ENCODE measurements at regions not wholly inside any gene's neighbourhood (a gene's known extent, or its start where the extent isn't known, plus 50 kb on each side); places are given as distances from the start of the nearest gene placed in this dataset.
"Not testable (repeated sequence)": the region's sequence is repeated elsewhere in the genome, so short reads cannot be mapped to it uniquely, and the experiment has no call there.

DNA sequence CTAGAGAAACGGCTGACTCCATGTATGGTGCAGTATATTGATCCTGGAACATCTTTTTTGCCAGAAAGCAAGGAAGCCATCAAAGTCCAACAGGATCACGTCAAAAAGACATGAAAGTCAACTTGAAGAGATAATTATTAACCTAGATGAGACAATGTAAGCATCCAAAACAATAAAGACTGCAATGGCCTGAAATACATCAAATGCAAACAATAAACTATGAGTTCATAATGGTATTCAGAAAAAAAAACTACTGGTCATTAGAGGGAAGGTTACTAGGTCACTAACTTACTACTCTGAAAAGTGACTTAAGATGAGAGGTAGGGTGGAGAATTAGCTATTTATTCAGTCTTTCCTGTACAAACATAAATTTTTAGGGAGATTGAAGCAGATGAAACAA is 75.3 kb upstream of the OR4F16 start:
- H3K9me3 ChIP-seq; H3K36me3 ChIP-seq (replicated peaks); H3K4me3 ChIP-seq; H3K4me1 ChIP-seq; DNase-seq (ENCODE audit: low spot score in 2 of 2); H3K27me3 ChIP-seq (ENCODE audit: low read depth); in situ Hi-C loops (cut with MboI; ENCODE audit: low sequenced_read_pairs): not testable (repeated sequence)

DNA sequence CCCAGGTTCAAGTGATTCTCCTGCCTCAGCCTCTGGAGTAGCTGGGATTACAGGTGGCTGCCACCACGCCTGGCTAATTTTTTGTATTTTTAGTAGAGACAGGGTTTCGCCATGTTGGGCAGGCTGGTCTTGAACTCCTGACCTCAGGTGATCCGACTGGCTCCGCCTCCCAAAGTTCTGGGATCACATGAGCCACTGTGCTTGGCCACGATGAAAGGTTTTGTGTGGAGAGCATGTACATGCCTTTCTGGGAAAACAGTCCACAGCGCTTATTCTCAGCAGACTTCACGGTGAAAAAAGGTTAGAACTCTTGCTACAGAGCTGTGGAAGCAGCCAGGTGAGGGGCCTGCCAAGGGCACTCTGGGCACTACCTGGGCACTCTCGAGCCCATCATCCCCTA is 85.0 kb upstream of the OR4F16 start:
- DNase-seq (ENCODE audit: low spot score in 2 of 2); H3K4me3 ChIP-seq; H3K9me3 ChIP-seq; H3K27me3 ChIP-seq (ENCODE audit: low read depth); H3K4me1 ChIP-seq; in situ Hi-C loops (cut with MboI; ENCODE audit: low sequenced_read_pairs); H3K36me3 ChIP-seq (replicated peaks): not testable (repeated sequence)

GRCh38 chr1:777480-778180 is 91.2 kb upstream of the OR4F16 start:
- peak overlapping the region; percentile 81 for H3K4me3 ChIP-seq
- H3K36me3 ChIP-seq (replicated peaks); in situ Hi-C loops (cut with MboI; ENCODE audit: low sequenced_read_pairs); DNase-seq (ENCODE audit: low spot score in 2 of 2); H3K27me3 ChIP-seq (ENCODE audit: low read depth); H3K4me1 ChIP-seq; H3K9me3 ChIP-seq: not testable (repeated sequence)

- in situ Hi-C loops (cut with MboI; ENCODE audit: low sequenced_read_pairs): not testable (repeated sequence)
These were observed 92.2 kb upstream of the OR4F16 start for GRCh38 chr1:778451-779278.

GRCh38 chr1:779621-780020 is 93.2 kb upstream of the OR4F16 start:
- in situ Hi-C loops (cut with MboI; ENCODE audit: low sequenced_read_pairs); H3K27me3 ChIP-seq (ENCODE audit: low read depth); H3K36me3 ChIP-seq (replicated peaks); H3K4me1 ChIP-seq; H3K9me3 ChIP-seq: not testable (repeated sequence)
- peak overlapping the region; percentile 81 for H3K4me3 ChIP-seq
- DNase-seq (ENCODE audit: low spot score in 2 of 2): peak in 1 of 2 experiments; percentile 53

More at GRCh38 chr1:778451-779278, 92.2 kb upstream of the OR4F16 start:
- H3K9me3 ChIP-seq; H3K36me3 ChIP-seq (replicated peaks); H3K4me1 ChIP-seq; H3K27me3 ChIP-seq (ENCODE audit: low read depth): not testable (repeated sequence)
- DNase-seq (ENCODE audit: low spot score in 2 of 2): peak; percentile 93 to 99
- peak overlapping the region; percentile 81 for H3K4me3 ChIP-seq

DNA sequence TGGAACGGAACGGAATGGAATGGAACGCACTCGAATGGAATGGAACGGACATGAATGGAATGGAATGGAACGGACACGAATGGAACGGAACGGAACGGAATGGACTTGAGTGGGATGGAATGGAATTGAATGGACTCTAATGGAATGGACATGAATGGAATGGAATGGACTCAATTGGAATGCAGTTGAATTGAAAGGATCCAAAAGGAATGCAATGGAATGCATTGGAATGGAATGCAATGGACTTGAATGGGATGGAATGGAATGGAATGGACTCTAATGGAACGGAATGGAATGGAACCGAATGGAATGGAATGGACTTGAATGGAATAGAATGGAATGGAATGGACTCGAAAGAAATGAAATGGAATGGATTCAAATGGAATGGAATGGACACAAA is 102.4 kb upstream of the OR4F16 start:
- Histone ChIP-seq H3K4me3 (no peak overlapping the region), H3K4me1 (no peaks in the 10 kb centered on the region), H3K27me3 (ENCODE audit: low read depth) (no peaks in the 10 kb centered on the region), H3K36me3 (replicated peaks) (no peaks in the 10 kb centered on the region), H3K9me3 (no peaks in the 10 kb centered on the region)
- in situ Hi-C loops (cut with MboI; ENCODE audit: low sequenced_read_pairs): no loop called here
- DNase-seq (ENCODE audit: low spot score in 2 of 2): no peak

DNA sequence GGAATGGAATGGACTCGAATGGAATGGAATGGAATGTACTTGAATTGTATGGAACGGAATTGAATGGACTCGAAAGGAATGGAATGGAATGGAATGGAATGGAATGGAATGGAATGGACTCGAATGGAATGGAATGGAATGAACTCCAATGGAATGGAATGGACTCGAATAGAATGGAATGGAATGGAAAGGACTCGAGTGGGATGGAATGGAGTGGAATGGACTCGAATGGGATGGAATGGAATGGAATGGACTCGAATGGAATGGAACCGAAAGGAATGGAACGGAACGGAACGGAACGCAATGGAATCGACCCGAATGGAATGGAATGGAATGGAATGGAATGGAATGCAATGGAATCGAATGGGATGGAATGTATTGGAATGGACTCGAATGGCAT is 103.2 kb upstream of the OR4F16 start:
- in situ Hi-C loops (cut with MboI; ENCODE audit: low sequenced_read_pairs); H3K4me3 ChIP-seq; H3K9me3 ChIP-seq; H3K4me1 ChIP-seq; H3K27me3 ChIP-seq (ENCODE audit: low read depth); H3K36me3 ChIP-seq (replicated peaks); DNase-seq (ENCODE audit: low spot score in 2 of 2): not testable (repeated sequence)

DNA sequence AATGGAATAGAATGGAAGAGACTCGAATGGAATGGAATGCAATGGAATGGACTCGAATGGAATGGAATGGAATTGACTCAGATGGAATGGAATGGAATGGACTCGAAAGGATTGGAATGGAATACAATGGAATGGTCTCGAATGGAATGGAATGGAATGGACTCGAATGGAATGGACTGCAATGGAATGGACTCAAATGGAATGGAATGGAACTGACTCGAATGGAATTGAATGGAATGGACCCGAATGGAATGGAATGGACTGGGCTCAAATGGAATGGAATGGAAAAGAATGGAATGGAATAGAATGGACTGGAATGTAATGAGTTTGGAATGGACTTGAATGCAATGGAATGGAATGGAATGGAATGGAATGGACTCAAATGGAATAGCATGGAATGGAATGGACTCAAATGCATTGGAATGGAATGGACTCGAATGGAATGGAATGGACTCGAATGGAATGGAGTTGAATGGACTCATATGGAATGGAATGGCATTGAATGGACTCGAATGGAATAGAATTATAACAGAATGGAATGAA is 104.0 kb upstream of the OR4F16 start:
- H3K4me1 ChIP-seq; DNase-seq (ENCODE audit: low spot score in 2 of 2); H3K4me3 ChIP-seq; H3K9me3 ChIP-seq; H3K36me3 ChIP-seq (replicated peaks); H3K27me3 ChIP-seq (ENCODE audit: low read depth); in situ Hi-C loops (cut with MboI; ENCODE audit: low sequenced_read_pairs): not testable (repeated sequence)

DNA sequence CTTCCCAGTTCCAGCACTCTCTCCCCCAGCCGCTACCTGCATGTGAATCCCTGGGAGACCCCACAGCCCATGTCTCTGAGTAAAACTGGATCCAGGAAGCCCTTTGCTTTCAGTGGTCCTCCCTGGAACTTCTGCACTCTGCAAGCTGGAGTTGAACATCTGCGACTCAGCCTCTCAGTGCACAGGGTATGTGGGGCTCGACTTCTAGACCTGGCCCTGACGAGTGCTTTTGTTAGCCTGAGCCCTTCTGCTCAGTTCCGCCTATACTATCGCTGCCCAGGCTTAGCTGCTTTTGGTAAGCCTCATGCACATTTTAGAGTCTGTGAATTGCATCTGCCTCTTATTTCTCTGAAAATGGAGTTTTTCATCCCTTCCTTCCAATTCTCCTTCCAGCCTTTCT is 107.9 kb upstream of the OR4F16 start:
- H3K4me1 ChIP-seq; H3K4me3 ChIP-seq; DNase-seq (ENCODE audit: low spot score in 2 of 2); H3K36me3 ChIP-seq (replicated peaks); in situ Hi-C loops (cut with MboI; ENCODE audit: low sequenced_read_pairs); H3K9me3 ChIP-seq; H3K27me3 ChIP-seq (ENCODE audit: low read depth): not testable (repeated sequence)

GRCh38 chr1:794918-795584 is 108.6 kb upstream of the OR4F16 start:
- DNase-seq (ENCODE audit: low spot score in 2 of 2); H3K36me3 ChIP-seq (replicated peaks); H3K27me3 ChIP-seq (ENCODE audit: low read depth); in situ Hi-C loops (cut with MboI; ENCODE audit: low sequenced_read_pairs); H3K4me3 ChIP-seq; H3K9me3 ChIP-seq; H3K4me1 ChIP-seq: not testable (repeated sequence)

DNA sequence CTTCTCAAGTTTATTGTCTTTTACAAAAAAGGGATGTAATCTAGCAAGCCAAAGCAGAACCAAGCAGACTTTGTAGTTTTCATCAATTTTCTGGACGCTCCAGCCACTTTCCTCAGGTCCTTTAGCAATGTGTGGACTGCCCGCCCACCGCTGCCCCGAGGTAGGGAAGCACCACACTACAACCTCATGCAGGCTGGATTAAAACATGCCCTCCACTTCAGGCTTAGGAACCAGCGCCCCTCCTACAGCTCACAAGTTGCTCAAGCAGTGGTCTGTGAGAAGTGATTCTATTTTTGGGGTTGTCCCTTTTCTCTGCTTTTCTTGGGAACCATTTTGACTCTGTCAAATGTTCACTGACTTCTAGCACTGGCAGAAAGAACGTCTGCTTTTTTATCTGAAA is 111.2 kb upstream of the OR4F16 start:
- in situ Hi-C loops (cut with MboI; ENCODE audit: low sequenced_read_pairs); H3K27me3 ChIP-seq (ENCODE audit: low read depth); H3K9me3 ChIP-seq; H3K4me3 ChIP-seq; H3K4me1 ChIP-seq; DNase-seq (ENCODE audit: low spot score in 2 of 2); H3K36me3 ChIP-seq (replicated peaks): not testable (repeated sequence)

- H3K27me3 ChIP-seq (ENCODE audit: low read depth); H3K4me3 ChIP-seq; H3K36me3 ChIP-seq (replicated peaks); DNase-seq (ENCODE audit: low spot score in 2 of 2); H3K9me3 ChIP-seq; H3K4me1 ChIP-seq; in situ Hi-C loops (cut with MboI; ENCODE audit: low sequenced_read_pairs): not testable (repeated sequence)
These were observed 113.9 kb upstream of the OR4F16 start for GRCh38 chr1:800397-800796.

DNA sequence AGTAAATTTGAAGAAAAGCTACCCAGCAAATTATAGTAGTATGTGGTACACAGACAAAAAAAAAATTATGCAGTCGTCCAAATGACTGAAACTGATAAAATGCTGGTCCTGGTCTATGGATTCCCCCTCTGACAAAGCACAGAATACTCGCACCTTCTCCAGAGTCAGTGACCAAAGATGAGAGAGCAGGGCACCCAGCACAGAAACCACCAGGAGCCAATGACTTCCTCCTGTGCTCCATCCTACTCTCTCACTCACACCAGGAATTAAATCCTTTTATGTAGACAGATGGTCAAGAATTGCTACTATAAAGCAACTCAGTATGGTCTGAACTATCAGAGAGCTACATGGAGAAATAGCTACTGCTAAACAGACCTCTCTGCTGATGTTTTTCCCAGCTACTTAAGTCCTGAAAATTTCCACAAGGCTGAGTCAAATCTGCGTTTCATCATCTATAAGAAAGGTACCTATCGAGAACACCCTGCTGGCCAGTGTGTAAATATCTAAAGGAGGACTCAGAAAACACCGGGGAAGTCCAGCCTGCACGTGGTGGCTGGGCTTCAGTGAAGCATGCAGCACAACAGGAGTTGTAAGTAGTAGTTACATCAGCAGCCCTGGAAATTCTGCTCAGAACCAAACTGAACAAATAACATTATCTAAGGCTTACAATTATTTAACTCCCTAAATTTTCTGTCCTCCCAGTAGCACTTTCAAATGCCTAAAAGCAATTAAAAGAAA is 118.1 kb upstream of the OR4F16 start:
- H3K4me1 ChIP-seq; H3K4me3 ChIP-seq; H3K9me3 ChIP-seq; in situ Hi-C loops (cut with MboI; ENCODE audit: low sequenced_read_pairs); H3K27me3 ChIP-seq (ENCODE audit: low read depth); H3K36me3 ChIP-seq (replicated peaks); DNase-seq (ENCODE audit: low spot score in 2 of 2): not testable (repeated sequence)
